Lower leg skin (tissue), 3 donors: ENCODE measurements at regions not wholly inside any gene's neighbourhood (a gene's known extent, or its start where the extent isn't known, plus 50 kb on each side); places are given as distances from the start of the nearest gene placed in this dataset.

Source experiments
- CTCF ChIP-seq, 3 donors: fragments of 450-650 bp; IDR thresholded peaks; one replicate each; pipeline ENCODE4 v1.5.1; 2016; ENCODE audit warnings: antibody characterized with exemption in 3 of 3, mild to moderate bottlenecking in 3 of 3, moderate library complexity in 2 of 3
- POLR2A ChIP-seq, 2 donors: fragments of 450-650 bp; IDR thresholded peaks; one replicate each; pipeline ENCODE4 v1.6.1; 2016 to 2017; ENCODE audit warnings: antibody characterized with exemption in 2 of 2, mild to moderate bottlenecking in 1 of 2, moderate library complexity in 1 of 2

- TF ChIP-seq POLR2A (IDR thresholded peaks at IDR 0.05) (no peak), CTCF (IDR thresholded peaks at IDR 0.05) (no peak)
Observed at GRCh38 chr5:84606784-84607183, 222.1 kb upstream of the EDIL3 start.
